Thyroid gland (tissue), 4 donors: ENCODE measurements at regions not wholly inside any gene's neighbourhood (a gene's known extent, or its start where the extent isn't known, plus 50 kb on each side); places are given as distances from the start of the nearest gene placed in this dataset.

Experiments used
- DNase-seq, 2 donors: peaks; one replicate each; pipeline ENCODE4 v3.0.0-alpha.2; 2019
- H3K27ac ChIP-seq, 3 donors: fragments of 200-600 bp; sonication (generic); 1 replicate in 2 of 3; 2 replicates in 1 of 3; pipeline ENCODE4 v1.5.1; 2016 to 2019; ENCODE audit warnings: mild to moderate bottlenecking in 1 of 3, moderate library complexity in 1 of 3
- H3K27me3 ChIP-seq: fragments of 200-600 bp; sonication (generic); one replicate; pipeline ENCODE4 v1.5.1; 2019
- H3K36me3 ChIP-seq, 2 donors: fragments of 200-600 bp; sonication (generic); one replicate each; pipeline ENCODE4 v1.5.1; 2016 to 2019
- H3K4me1 ChIP-seq, 2 donors: fragments of 200-600 bp; sonication (generic); one replicate each; pipeline ENCODE4 v1.5.1; 2017 to 2019
- H3K4me3 ChIP-seq, 3 donors: fragments of 200-600 bp; sonication (generic); replicated peaks in 1 of 3; 1 replicate in 2 of 3; 2 replicates in 1 of 3; pipeline ENCODE4 v1.5.1; 2016; ENCODE audit warnings: mild to moderate bottlenecking in 1 of 3
- H3K9me3 ChIP-seq: fragments of 200-600 bp; sonication (generic); one replicate; pipeline ENCODE4 v1.5.1; 2017
- POLR2A ChIP-seq, 2 donors: fragments of 450-650 bp; IDR thresholded peaks; one replicate each; pipeline ENCODE4 v1.6.1; 2017; ENCODE audit warnings: antibody characterized with exemption in 2 of 2, mild to moderate bottlenecking in 2 of 2, moderate library complexity in 1 of 2
- WGBS, 2 donors: methylation state at CpG; one replicate each; pipeline ENCODE4 v1.1.5; 2017; 5-methylcytosine and 5-hydroxymethylcytosine counted together
- intact Hi-C: fragments of 100-400 bp; cut with DNase I; formaldehyde crosslinking; loops from one replicate; pipeline ENCODE4 v1.15.1; 2023
- TF ChIP-seq, protein P1 (sequence below), 6 experiments: fragments of 200-600 bp in 3 of 6; fragments of 450-650 bp in 3 of 6; sonication (generic) in 3 of 6; IDR thresholded peaks; one replicate each; pipeline ENCODE4 v1.5.1; 2016 to 2019; ENCODE audit warnings: antibody characterized with exemption in 6 of 6, mild to moderate bottlenecking in 2 of 6, inconsistent platforms in 1 of 6, moderate library complexity in 1 of 6

DNA sequence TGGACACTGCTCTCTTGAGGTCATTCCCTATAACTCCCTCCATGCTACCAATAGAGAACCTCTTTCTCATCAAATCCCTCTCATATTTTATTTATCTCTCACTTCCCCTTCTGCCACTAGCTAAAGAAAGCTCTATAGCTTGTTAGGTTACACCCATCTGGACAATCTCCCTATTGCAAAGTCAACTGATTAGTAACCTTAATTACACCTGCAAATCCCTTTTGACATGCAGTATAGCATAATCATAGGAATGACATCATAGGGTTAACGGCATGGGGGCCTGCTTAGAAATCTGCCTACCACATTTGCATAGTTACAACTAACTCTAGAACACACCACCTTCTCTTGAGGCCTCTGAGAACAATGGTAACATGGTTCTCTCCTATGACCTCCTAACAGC, 181.2 kb downstream of the EMP1 start:
- H3K36me3 ChIP-seq, result no peaks in the 10 kb centered on the region
- H3K27ac ChIP-seq, result no peak overlapping the region
- DNase-seq, result no peak
- H3K27me3 ChIP-seq, result no peaks in the 10 kb centered on the region
- no peak overlapping the region for H3K4me3 ChIP-seq
- peaks cover 0 to 3% of the 10 kb centered on the region in 2 donors for H3K4me1 ChIP-seq
- H3K9me3 ChIP-seq, result no peaks in the 10 kb centered on the region
- intact Hi-C loops, result no loop called here
- WGBS, 2 donors, result 79 to 86% methylated on average over 1 of the region's 1 CpG
- TF ChIP-seq, protein P1, sequence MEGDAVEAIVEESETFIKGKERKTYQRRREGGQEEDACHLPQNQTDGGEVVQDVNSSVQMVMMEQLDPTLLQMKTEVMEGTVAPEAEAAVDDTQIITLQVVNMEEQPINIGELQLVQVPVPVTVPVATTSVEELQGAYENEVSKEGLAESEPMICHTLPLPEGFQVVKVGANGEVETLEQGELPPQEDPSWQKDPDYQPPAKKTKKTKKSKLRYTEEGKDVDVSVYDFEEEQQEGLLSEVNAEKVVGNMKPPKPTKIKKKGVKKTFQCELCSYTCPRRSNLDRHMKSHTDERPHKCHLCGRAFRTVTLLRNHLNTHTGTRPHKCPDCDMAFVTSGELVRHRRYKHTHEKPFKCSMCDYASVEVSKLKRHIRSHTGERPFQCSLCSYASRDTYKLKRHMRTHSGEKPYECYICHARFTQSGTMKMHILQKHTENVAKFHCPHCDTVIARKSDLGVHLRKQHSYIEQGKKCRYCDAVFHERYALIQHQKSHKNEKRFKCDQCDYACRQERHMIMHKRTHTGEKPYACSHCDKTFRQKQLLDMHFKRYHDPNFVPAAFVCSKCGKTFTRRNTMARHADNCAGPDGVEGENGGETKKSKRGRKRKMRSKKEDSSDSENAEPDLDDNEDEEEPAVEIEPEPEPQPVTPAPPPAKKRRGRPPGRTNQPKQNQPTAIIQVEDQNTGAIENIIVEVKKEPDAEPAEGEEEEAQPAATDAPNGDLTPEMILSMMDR (IDR thresholded peaks at IDR 0.05), result no peak
- TF ChIP-seq POLR2A (IDR thresholded peaks at IDR 0.05), result no peak

- no peaks in the 10 kb centered on the region for H3K9me3 ChIP-seq
- intact Hi-C loops, result no loop called here
- 78 to 80% methylated on average over 7 of the region's 7 CpGs for WGBS, 2 donors
- no peak for DNase-seq
- TF ChIP-seq, protein P1 (IDR thresholded peaks at IDR 0.05), result no peak
- no peaks in the 10 kb centered on the region for H3K36me3 ChIP-seq
- no peak overlapping the region for H3K27ac ChIP-seq
- H3K27me3 ChIP-seq, result no peaks in the 10 kb centered on the region
- H3K4me3 ChIP-seq, result no peak overlapping the region
- H3K4me1 ChIP-seq, result peaks cover 0 to 3% of the 10 kb centered on the region in 2 donors
Measured at GRCh38 chr12:13376610-13377373, 180.3 kb downstream of the EMP1 start.

DNA sequence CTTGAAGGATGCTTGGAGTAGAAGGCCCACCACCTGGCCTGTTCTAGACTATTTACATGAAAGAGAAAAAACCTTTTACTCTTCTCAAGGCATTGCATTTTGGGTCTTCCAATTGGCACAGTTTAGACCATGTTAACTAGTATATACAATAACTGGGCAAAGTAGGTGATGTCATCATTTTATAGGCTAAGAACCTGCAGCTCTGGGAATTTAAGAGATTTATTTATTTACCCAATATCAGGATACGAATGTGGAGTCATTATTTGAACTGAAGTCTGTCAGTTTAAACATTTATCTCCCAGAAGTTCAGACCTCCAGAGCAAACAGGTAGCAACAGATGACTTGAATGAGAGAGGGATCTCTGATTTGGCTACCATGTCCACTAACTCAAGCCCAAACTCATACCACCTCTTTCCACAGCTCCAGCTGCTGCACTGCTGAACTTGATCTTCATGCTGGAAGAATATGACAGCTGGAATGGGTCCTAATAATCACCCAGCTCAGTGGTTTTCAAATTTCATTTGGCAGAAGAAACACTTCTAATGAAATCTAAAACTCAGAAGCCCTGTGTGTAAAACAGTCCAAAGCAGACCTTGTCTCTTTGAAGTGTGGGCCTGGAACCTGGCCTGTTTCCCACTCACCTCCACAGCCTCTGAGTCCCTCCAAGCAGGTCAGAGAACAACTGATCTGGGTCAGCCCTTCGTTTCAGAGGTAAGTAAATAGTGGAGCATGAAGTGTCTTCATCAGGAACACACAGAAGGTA, 179.2 kb downstream of the EMP1 start:
- no peak for TF ChIP-seq POLR2A (IDR thresholded peaks at IDR 0.05)
- TF ChIP-seq, protein P1 (IDR thresholded peaks at IDR 0.05), result no peak
- Histone ChIP-seq H3K36me3 (no peaks in the 10 kb centered on the region), H3K9me3 (no peaks in the 10 kb centered on the region), H3K4me1 (peaks cover 0 to 3% of the 10 kb centered on the region in 2 donors), H3K27me3 (no peaks in the 10 kb centered on the region), H3K27ac (no peak overlapping the region), H3K4me3 (no peak overlapping the region)
- 53 to 59% methylated on average over 2 of the region's 2 CpGs for WGBS, 2 donors
- intact Hi-C loops, result no loop called here
- DNase-seq, result peak; percentile 15 to 20

GRCh38 chr12:13374793-13375192, 178.3 kb downstream of the EMP1 start:
- Histone ChIP-seq H3K27me3 (no peaks in the 10 kb centered on the region), H3K9me3 (no peaks in the 10 kb centered on the region), H3K4me1 (peaks cover 0 to 3% of the 10 kb centered on the region in 2 donors), H3K36me3 (no peaks in the 10 kb centered on the region), H3K27ac (no peak overlapping the region), H3K4me3 (no peak overlapping the region)
- intact Hi-C loops, result no loop called here
- no peak for DNase-seq
- TF ChIP-seq POLR2A (IDR thresholded peaks at IDR 0.05), result no peak
- 81 to 82% methylated on average over 5 of the region's 5 CpGs for WGBS, 2 donors

- 85 to 87% methylated on average over 2 of the region's 2 CpGs for WGBS, 2 donors
- Histone ChIP-seq H3K36me3 (no peaks in the 10 kb centered on the region), H3K27ac (no peak overlapping the region), H3K9me3 (no peaks in the 10 kb centered on the region), H3K4me1 (peaks cover 0 to 3% of the 10 kb centered on the region in 2 donors), H3K4me3 (no peak overlapping the region), H3K27me3 (no peaks in the 10 kb centered on the region)
- intact Hi-C loops, result no loop called here
- TF ChIP-seq, protein P1 (IDR thresholded peaks at IDR 0.05), result no peak
- DNase-seq, result no peak
Measured at GRCh38 chr12:13373803-13374202, 177.3 kb downstream of the EMP1 start.
